GM13976 (cell line): ENCODE measurements at regions not wholly inside any gene's neighbourhood (a gene's known extent, or its start where the extent isn't known, plus 50 kb on each side); places are given as distances from the start of the nearest gene placed in this dataset.

Experiments used
- DNase-seq: peaks from one replicate; pipeline ENCODE4 v3.0.0; 2012; ENCODE audit warnings: low spot score
- in situ Hi-C: fragments of 300-500 bp; cut with MboI; formaldehyde crosslinking; loops from one replicate; pipeline ENCODE4 v1.12.0; 2022; ENCODE audit warnings: low sequenced_read_pairs, mixed read lengths, inconsistent platforms; ENCODE audit not compliant: unreplicated experiment
- TF ChIP-seq, protein P1 (sequence below): IDR thresholded peaks from 2 replicates; pipeline ENCODE4 v1.5.1; 2012; ENCODE audit warnings: borderline replicate concordance, mild to moderate bottlenecking; ENCODE audit not compliant: insufficient read depth; ENCODE audit errors: extremely low read depth, missing control alignments, control extremely low read depth

DNA sequence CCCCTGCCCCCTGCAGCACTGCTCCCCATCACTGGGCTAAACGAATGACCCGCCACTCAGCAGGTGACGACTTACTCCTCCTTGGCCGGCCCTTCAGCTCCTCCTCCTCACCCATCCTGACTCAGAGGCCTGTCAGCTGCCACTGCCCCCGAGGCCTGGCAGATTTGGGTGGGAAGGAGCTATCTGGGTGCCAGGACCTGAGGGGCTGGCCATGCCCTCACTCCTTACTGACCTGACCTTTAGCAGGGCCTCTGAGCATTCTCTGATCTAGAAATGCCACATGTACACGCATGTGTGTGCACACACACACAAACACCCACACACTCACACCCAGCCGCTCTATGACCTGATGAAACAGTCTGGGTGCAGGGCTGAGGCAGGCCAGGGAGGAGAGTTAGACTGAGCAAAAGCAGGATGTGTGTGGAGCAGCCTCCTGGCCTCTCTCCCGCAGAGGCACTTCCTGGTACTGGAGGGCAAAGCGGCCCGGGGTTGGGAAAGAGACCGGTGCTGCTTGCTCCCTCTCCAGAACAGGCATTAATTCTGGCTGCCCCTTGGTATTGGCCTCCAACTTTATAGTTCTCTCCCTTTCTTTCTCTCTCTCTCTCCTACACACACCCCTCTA lies 68.0 kb downstream of the ZFP36L2 start:
- peak; percentile 52 for DNase-seq
- in situ Hi-C loops: no loop called here
- TF ChIP-seq, protein P1, sequence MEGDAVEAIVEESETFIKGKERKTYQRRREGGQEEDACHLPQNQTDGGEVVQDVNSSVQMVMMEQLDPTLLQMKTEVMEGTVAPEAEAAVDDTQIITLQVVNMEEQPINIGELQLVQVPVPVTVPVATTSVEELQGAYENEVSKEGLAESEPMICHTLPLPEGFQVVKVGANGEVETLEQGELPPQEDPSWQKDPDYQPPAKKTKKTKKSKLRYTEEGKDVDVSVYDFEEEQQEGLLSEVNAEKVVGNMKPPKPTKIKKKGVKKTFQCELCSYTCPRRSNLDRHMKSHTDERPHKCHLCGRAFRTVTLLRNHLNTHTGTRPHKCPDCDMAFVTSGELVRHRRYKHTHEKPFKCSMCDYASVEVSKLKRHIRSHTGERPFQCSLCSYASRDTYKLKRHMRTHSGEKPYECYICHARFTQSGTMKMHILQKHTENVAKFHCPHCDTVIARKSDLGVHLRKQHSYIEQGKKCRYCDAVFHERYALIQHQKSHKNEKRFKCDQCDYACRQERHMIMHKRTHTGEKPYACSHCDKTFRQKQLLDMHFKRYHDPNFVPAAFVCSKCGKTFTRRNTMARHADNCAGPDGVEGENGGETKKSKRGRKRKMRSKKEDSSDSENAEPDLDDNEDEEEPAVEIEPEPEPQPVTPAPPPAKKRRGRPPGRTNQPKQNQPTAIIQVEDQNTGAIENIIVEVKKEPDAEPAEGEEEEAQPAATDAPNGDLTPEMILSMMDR: no peak

GRCh38 chr2:43157506-43158246 lies 68.7 kb downstream of the ZFP36L2 start:
- DNase-seq: peak; percentile 29
- TF ChIP-seq, protein P1: no peak
- in situ Hi-C loops: no loop called here

GRCh38 chr2:43155851-43156411 lies 70.5 kb downstream of the ZFP36L2 start:
- in situ Hi-C loops: no loop called here
- no peak for DNase-seq
- TF ChIP-seq, protein P1: no peak

DNA sequence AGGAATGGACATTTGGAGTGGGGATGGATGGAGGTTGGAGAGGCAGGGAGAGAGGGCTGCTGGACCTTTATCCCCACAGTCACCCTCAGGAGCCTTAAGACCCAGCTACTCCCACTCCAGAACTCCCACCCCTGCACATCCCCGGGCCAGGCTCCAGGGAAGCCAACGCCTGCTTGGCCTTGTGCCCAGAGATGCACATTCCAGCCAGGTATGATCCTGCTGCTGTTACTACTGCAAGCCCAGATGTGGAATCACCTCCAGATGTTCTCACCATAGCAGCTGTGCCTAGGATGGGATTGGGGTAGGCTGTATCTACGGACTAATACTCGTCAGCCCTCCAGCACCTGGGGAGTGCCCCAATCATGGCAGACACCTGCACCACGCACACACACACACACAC lies 71.7 kb downstream of the ZFP36L2 start:
- in situ Hi-C loops: no loop called here
- no peak for DNase-seq
- TF ChIP-seq, protein P1: no peak

- in situ Hi-C loops: no loop called here
Observed at GRCh38 chr2:43152741-43153647, 73.4 kb downstream of the ZFP36L2 start.

More at GRCh38 chr2:43152741-43153647, 73.4 kb downstream of the ZFP36L2 start:
- TF ChIP-seq, protein P1: no peak
- no peak for DNase-seq
